Ramos (cell line): ENCODE measurements at regions not wholly inside any gene's neighbourhood (a gene's known extent, or its start where the extent isn't known, plus 50 kb on each side); places are given as distances from the start of the nearest gene placed in this dataset.
"Not testable (repeated sequence)": the region's sequence is repeated elsewhere in the genome, so short reads cannot be mapped to it uniquely, and the experiment has no call there.

Experiments used
- in situ Hi-C: fragments of 300-500 bp; cut with MboI; formaldehyde crosslinking; loops from one replicate; pipeline ENCODE4 v1.14.3; 2022; ENCODE audit warnings: low sequenced_read_pairs; ENCODE audit not compliant: unreplicated experiment

DNA sequence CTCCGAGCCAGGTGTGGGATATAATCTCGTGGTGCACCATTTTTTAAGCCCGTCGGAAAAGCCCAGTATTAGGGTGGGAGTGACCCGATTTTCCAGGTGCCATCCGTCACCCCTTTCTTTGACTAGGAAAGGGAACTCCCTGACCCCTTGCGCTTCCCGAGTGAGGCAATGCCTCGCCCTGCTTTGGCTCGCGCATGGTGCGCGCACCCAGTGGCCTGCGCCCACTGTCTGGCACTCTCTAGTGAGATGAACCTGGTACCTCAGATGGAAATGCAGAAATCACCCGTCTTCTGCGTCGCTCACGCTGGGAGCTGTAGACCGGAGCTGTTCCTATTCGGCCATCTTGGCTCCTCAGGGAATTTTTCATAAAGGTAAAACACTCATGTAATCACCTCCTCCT, 63.9 kb downstream of the RWDD3 start:
- in situ Hi-C loops: not testable (repeated sequence)

DNA sequence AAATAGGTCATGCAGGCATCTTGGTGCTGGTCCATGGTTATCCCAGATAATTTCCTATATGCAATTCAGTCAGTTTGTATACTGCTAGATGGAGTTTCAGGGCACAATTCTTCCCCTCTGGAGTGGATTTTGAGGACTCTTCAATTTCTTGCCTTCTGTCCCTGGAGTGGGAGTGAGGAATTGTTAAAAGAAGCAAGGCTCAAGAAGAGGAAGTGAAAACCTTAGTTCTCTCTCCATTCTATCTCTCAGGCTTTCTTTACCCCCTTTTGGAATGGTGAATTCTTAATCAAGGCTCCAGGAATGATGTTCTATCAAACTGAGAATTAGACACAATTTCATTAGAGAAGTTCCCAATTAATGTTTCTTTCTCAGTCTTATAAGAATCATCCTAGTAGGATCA, 67.1 kb downstream of the RWDD3 start:
- in situ Hi-C loops: no loop called here

DNA sequence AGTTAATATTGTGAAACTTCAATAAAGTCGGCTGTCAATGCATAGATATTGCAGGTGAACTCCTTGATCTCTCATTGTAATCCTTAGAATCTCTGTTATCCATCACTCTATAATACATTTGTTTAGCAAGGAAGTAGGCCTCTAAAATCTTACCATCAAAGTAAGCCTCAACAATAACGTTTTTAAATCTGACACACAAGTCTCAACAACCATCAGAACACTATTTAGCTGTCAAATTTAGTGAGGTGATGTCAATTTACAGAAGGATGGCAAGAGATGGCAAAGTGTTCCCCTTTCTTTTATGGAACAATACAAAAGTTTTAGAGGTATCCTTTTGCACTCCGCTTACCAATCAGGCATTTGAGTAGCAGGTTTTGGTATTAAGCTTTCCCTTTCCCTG, 67.6 kb downstream of the RWDD3 start:
- in situ Hi-C loops: no loop called here

DNA sequence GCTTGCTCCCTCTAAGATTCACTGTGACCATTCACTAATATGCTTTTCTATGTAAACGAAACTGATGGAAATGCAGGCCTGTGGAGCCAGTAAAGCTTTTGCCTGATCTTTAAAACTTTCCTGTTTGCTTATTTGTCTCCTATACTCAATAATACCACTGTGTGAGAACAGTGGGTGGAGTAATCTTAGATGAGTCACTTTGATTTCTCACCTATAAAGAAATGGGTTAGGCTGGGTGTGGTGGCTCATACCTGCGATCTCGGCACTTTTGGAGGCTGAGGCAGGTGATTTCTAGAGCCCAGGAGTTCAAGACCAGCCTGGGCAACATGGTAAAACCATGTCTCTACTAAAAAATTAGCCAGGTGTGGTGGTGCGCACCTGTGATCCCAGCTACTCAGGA, 70.8 kb downstream of the RWDD3 start:
- in situ Hi-C loops: no loop called here

DNA sequence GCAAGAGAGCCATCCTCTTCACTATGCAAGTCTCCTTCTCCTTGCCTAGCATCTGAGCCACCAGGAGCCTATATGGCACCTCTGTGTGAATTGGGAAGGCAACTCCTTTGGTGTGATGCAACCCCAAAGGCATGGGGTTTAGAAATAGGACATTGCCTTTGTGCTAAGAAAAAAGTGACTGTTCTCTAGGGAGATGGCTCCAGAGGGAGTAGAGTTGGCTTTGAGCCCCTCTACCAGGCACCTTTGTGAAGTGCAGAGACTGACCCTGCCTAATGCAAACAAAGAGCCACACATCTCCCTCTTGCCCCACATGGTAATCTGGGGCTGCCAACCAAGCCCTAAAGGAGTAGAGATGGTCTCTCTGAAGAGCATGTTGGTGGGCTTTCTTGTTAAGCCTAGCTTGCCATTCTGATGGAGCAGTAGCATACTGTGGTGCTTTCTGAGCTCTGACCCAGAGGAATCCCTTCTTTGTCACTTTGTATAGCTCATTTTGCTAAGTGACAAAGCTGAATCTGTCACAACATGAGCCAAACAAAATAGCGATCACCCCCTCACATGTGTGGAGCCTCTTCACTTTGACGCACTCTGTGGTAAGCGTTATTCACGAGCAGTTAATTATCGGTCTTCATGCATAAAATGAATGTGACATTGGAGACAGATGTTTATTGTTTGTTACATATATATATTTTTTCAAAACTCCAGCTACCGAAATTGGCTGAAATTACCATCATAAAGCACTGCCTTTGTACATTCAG, 74.4 kb downstream of the RWDD3 start:
- in situ Hi-C loops: no loop called here

DNA sequence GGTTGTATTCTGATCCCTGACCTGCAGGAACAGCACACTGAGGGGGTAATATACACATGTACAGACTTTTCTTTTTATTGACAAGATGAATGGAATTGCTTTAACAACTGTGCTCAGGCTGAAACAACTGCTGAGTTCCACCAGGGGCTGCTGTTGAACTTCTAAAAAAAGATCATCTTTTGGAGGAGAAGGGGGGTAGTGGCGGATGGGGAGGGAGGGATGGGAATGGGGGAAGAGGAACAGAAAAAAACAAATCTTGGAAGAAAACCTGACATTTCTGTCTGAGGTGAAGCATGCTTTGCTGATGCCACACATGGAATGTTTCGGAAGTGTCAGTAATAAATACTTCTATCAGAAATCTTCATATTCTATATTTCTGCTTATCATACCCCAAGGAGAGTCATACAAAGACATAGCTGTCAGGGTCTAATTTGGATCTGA, 75.0 kb downstream of the RWDD3 start:
- in situ Hi-C loops: no loop called here

DNA sequence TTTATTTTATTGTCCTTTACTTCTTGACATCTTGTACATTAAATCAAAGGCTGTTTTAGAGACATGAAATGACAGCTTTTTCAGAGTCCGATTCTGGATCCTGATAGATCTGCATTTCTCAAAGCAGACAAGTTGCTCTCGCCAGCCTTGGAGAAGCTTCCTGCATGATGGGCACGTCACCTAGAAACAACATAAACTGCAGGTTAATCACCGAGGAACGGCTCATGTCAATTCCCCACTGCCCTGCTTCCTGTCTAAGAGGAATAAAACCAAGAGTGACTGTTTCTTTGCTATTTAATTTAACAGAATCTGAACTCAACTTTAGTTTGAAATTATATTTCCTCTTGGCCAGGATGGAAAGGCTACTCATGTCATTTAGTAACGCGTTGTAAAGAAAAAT, 77.0 kb downstream of the RWDD3 start:
- in situ Hi-C loops: no loop called here

DNA sequence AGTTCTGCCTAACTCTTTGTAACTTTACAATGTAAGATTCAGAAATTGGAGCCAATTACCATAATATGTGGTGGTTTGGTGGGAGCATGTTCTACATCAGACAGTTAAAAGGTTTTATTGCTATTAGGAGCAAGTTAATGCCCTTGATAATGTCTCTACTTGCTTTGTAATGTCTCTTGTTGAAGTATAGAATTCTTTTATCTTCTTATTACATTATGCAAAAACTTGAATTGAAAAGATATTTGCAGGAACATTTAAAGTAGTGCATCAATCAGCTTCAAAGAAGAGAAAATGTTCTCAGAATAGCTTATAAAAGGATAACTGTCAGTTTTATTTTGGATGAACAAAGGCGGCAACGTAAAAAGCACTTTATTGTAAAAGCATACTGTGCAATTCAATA, 77.8 kb downstream of the RWDD3 start:
- in situ Hi-C loops: no loop called here

DNA sequence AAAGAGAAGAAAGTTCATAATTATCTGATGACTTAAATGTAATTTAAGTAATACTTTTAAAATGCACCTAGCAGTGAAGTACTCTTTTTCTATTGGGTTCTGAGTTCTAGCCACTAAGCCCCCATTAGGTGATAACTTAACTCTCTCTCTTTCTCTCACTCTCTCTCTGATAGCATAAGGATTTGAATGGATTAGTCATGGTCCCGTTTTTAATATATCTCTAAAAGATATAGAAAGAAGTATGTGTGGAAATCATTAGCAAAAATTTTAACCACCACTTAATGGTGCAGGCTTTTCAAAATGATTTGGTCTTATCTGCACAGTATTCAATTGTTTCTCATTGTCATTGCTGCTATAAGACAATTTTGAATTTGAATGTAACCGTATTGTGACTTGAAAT, 78.2 kb downstream of the RWDD3 start:
- in situ Hi-C loops: no loop called here

GRCh38 chr1:95313527-95313926, 79.5 kb downstream of the RWDD3 start:
- in situ Hi-C loops: no loop called here

- in situ Hi-C loops: no loop called here
These were observed 87.5 kb downstream of the RWDD3 start for GRCh38 chr1:95321531-95321930.

DNA sequence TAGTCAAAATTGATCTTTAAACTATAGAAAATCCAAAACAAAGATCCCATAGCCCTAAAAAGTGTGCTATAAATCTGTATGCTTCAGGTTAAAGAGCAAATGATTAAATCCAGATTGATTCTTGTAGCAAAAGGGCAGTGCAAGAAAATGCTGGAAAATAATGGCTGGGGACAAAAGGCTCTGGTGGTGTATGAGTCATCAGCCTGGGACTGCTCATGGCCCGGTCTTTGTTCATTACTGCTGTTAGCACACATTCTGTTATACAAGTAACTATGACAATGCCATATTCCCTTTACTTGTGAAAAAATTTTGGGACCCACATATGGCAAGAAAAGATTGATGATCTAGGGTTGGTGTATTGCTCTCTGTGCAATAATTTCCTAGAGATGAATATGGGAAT, 89.1 kb downstream of the RWDD3 start:
- in situ Hi-C loops: no loop called here

DNA sequence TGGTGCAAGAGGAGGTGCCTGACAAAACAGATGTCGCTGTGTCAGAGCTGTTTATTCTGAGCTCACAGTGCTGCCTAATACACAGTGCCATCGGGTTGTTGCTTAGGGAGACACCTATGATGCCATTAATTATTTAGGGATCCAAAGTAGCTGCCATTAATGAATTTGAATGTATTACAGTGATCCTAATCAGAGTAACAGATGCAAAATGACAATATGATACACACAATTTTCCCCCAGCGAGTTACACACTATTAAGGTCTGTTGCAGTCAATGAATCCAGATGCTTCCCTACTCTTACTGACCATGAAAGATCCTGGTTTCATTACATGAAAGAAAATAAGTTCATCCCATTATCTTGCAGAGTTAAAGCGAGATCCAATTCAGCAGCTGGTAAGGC, 91.3 kb downstream of the RWDD3 start:
- in situ Hi-C loops: no loop called here

DNA sequence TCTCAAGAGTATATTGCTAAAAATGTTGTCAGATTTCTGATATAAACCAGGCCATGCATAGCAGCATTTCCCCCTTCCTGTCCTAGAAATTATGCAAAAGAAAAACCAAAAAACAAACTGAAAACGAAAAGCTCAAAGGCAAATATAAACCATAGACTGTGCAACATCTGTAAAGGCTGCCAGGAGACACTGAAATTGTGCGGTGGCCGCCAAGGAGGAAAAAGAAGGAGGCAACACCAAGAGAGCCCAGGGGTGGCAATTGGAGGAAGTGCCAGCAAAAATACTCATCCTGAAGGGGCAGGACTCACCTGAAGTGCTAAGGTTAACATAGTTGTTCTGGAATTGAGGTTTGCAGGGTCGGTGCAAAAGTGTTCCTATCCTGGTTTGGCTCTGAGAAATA, 92.0 kb downstream of the RWDD3 start:
- in situ Hi-C loops: no loop called here

- in situ Hi-C loops: no loop called here
These were observed 98.7 kb downstream of the RWDD3 start for GRCh38 chr1:95332754-95333153.

DNA sequence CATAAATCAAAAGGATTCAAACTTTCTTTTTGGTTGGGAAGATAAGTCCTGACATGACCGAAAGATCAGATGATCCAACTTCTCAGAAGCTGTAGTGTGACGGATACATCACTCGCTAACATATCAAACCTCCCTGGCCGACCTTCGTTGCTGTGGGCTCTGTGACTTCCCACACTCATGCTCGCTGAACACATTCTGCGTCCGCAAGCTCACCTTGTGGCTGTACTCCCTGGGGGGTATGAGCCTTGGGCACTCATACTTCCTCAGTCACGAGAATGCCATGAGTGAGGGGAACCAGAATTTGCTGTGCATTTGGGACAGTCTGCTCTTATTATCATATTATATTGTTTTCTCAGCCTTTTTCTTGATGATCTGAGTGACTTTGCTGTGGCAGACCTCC, 105.4 kb downstream of the RWDD3 start:
- in situ Hi-C loops: no loop called here

GRCh38 chr1:95340061-95340460, 106.1 kb downstream of the RWDD3 start:
- in situ Hi-C loops: no loop called here

- in situ Hi-C loops: no loop called here
These were observed 118.8 kb downstream of the RWDD3 start for GRCh38 chr1:95352767-95353166.

DNA sequence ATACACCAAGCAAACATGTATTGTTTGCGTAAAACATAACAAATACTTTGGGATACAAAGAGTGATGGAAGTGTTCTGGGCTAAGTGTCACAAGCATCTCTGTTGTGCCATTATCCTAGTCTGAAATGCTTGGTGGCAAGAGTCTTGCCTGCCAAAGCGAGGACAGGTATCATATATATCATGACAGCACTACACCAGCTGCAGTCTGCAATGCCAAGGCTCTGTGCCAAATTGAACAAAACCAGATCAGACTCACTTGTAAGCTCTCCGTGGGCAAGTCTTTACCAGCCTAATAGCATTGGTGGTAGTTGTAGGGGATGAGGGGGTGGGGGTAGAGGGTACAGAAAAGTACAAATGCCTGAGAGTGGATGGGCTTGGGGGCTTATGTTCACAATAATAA, 119.2 kb downstream of the RWDD3 start:
- in situ Hi-C loops: no loop called here

- in situ Hi-C loops: no loop called here
These were observed 130.5 kb downstream of the RWDD3 start for GRCh38 chr1:95364546-95364945.

DNA sequence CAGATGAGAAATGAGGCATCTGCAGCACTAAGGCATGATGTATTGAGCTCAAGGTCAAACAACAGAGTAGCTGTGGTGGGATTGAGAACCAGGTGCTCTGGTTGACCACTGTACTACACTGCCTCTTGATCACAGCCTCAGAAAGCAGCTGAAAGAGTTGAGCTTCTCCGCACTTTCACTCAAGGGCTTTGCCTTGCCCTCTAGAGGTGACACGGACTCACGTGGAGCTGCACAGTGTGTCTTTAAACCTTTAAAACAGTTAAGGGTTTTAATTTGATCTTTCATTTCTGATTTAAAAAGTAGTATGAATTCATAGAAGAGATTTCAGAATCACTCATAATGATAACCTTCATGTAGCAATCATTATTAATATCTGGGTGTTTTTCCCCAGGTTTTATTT, 132.5 kb downstream of the RWDD3 start:
- in situ Hi-C loops: no loop called here

GRCh38 chr1:95368178-95368577, 134.2 kb downstream of the RWDD3 start:
- in situ Hi-C loops: no loop called here
